NCI-H446 (cell line): ENCODE measurements at regions not wholly inside any gene's neighbourhood (a gene's known extent, or its start where the extent isn't known, plus 50 kb on each side); places are given as distances from the start of the nearest gene placed in this dataset.

Experiments
- DNase-seq, 2 experiments: peaks; one replicate each; lab custom pipeline; 2025; lab: John Stamatoyannopoulos, UW

DNA sequence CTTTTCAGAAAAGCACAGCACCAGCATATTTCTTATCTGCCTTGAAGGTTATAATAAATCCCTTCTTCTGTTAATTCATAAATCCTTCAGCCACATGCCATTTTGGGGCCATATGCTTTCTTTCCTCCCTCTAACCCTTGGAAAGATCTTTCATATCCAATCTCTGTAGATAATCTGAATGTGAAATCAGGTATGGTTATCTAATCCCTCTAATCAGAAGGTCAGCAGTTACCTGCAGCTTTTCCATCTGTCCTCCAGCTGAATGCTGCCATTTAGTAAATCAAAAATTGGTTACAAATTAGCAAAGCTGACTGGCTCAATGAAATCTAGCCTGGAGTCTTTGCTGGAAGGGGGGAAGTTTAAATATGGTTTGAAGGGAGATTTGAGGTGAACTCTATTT is 230.5 kb downstream of the PIK3C3 start:
- no peak for DNase-seq

DNA sequence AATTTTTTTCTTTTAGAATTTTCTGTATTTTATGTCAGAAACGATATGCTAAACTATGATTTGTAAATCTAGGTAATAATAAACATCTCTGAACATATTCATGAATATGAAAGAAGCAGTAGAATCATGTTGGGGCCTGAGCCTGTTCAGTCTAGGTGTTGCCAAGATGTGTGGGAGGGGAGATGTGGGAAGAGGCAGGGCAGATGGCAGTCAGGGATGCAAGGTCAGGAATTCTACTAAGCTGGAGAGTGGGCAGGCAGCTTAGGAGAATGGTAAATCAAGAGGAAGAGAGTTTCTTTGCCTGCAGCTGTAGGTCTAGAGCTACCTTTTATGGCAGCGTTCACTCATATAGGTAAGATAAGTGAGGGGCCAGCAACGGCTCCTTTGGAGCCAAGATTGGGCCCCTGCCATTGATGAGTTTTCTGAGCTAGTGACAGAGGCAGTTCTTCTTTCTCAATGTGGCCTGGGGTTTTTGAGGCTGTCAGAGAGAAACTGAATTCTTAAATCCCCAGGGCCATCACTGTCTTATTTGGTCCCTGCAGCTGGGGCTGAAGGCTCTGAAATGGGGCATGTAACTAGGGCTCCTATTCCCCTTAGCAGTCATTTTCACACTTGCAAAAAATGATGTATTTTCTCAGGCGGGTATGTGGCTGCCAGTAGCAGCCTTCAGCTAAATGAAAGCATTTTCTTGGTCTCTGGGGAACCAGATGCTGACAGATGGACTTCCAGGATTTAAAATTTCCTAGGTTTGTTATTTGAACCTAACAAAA is 232.8 kb downstream of the PIK3C3 start:
- peak in 1 of 2 experiments; percentile 62 for DNase-seq

DNA sequence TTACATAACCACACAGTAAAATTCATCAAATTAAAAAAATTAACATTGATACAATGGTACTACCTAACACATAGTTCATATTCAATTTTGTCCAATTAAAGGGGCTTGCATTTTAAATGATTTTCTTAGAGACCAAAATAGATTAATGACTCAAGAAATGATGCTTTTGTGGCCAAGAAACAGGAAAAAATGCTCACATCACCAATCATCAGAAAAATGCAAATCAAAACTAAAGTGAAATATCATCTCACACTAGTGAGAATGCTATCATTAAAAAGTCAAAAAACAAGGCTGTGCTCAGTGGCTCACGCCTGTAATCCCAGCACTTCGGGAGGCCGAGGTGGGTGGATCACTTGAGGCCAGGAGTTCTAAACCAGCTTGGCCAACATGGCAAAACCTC is 235.6 kb downstream of the PIK3C3 start:
- no peak for DNase-seq

DNA sequence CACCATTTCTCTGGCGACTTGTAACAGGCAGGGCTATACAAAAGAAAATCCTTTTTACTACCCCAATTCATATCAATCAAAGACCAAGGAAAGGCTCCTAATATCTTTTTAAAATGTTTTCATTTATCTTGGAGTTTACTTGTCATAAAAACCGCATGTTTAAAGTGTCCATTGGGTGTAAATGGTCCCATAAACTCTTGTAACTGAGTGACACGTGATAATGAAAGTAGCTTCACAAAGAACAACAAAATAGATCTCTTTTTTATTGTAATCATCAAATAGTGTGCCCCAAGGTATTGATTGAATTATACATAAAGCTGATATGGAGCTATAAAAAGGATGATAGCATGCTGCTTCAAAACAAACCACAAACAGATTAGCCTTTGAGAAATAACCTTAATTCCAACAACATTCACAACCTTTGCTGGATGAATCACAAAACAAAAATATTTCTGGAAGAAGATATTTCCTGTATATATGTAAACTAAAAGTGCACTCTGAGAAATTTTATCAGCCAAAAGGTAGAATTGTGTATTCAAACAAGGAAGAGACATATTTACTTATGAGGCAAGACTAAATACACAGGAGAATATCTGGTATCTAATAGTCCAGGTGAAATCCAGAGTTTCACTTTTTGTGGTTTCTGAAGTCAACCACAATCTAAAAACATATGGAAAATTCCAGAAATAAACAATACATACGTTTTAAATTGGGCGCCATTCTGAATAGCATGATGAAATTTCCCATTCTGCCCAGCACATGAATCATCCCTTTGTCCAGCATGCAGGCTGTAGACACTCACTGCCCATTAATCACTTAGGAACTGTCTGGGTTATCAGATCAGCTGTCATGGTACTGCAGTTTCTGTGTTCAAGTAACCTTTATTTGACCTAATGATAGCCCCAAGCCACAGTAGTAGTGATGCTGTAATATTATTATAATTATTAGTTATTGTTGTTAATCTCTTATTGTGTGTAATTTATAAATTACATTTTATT is 237.5 kb downstream of the PIK3C3 start:
- DNase-seq = no peak

DNA sequence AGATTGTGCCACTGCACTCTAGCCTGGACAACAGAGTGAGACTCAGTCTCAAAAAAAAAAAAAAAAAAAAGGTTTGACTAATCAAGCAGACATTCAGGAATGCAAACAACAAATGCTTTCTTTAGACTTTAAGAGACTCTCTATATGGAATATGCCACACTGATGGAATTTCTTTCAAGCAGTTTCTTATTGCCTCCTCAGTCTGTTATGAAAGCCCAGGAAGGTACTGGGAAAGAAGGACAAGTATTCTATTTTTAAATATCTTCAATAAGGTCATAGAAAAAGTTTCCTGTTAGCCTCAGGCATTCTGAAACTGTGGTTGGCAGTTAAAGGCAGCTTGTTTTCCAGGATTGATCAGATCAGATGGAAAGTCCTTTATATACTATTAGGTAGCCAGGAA is 241.6 kb downstream of the PIK3C3 start:
- no peak for DNase-seq

DNA sequence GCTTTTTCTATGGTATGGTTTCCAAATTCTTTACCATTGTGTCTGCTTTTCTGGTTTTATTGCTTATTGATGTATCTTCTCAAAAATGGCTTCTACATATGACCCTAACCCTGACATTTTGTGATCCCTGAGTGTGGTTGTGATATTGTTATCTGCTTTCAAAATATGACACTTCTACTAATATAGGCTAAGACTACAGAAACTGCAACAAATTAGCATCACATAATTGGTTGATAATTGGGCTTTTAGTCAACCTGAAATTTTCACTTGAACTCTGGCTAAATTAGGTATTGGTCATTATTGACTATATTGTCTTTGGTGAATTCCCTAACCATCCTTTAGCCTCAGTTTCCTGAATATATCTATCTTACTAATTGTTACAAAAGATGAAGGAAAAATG is 246.1 kb downstream of the PIK3C3 start:
- no peak for DNase-seq

- peak in 1 of 2 experiments; percentile 27 for DNase-seq
Measured at GRCh38 chr18:42211201-42211600, 256.2 kb downstream of the PIK3C3 start.

DNA sequence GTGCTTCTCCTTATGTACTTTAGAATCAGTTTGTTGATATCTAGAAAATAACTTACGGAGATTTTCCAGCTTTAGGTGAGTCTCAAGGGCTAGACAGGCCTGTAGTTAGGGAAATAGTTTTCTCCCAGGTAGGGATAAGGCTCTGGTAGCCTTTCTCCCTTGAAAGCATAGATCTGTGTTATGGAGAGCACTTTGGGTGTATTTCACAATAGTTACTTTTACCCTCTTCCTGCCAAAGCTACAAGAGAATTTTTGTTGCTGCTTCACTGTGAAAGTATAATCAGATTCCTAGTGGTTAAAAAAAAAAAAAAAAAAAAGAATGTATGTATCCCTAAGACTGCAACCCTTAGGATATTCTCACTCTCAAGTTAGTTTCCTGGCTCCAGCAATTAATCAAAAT is 267.5 kb downstream of the PIK3C3 start:
- no peak for DNase-seq

GRCh38 chr18:42228581-42228980 is 273.5 kb downstream of the PIK3C3 start:
- DNase-seq = no peak

DNA sequence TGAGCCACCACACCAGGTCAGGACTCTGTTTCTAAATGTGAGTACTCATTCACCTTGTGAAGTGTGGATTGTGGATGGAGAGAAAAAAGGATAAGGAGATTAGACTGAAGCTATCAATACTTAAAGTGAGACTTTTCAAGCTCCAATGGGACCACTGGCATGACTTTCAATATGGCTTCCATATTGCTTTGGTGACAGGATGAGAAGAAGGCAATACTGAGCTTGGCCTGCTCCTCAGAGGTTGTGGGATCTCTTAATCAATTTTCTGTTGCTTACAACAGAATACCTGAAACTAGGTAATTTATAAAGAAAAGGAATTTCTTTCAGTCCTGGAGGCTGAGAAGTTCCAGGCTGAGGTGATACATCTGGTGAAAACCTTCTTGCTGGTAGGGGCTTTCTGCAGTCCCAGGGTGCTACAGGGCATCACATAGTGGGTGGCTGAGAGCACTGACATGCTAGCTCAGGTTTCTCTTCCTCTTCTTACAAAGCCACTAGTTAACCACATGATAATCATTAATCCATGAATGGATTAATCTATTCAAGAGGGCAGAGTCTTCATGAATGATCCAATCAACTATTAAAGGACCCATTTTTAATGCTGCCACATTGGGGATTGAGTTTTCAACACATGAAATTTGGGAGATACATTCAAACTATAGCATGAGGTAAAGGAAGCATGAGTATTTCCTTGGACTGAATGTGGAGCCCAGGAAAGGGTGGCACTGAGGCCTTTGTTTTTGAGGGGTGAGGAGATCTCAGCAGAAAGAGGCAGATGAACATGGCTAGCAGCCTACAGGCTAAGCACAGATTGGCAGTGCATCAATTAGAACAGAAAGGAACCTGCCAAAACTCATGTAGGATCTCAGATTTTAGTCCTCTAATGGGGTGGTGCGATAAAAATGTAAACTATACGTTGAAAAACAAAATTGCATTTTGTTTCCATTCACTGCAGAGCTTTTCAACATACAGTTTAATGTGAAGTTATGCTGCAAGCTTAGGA is 274.5 kb downstream of the PIK3C3 start:
- peak in 1 of 2 experiments; percentile 3 for DNase-seq

- no peak for DNase-seq
Measured at GRCh38 chr18:42230636-42231035, 275.6 kb downstream of the PIK3C3 start.

DNA sequence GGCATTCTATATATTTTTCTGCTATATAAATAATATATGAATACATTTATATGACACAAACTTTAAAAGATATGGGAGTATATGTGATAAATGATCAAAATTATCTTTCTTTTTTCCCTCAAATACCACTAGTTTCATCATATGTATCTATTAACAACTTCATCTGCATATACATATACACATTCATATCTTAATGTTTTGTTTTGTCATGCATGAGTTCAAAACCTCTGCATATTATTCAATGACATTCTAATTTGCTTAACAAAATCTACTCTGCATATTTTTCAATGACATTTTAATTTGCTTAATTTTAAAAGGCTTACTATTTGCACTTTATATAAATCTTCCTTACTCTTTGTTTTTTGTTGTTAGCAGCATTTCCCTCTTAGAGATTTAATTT is 276.2 kb downstream of the PIK3C3 start:
- no peak for DNase-seq

DNA sequence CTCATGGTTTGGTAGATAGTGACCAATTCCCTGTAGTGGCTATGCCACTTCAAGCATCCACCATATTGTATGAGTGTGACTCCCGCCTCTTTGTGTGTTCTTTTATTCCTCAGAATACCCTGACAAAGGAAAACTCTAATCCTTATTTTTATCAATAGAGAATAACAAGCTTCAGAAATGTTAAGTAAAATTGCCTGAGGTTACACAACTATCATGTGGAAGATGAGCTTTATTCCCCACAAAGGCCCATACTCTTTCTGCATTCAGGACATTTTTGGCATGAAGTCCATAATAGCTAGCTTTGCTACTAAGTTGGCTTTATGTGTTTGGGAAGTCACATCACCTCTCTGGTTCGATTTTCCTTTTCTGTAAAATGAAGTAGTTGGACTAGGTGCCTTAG is 276.8 kb downstream of the PIK3C3 start:
- no peak for DNase-seq

DNA sequence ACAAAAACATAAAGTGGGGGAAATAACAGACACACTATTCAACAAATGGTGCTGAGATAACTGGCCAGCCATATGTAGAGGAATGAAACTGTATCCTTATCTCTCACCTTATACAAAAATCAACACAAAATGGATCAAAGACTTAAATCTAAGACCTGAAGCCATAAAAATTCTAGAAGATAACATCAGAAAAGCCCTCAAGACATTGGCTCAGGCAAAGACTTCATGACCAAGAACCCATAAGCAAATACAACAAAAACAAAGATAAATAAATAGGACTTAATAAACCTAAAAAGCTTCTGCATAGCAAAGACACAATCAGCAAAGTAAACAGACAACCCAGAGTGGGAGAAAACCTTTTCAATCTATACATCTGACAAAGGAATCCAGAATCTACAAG is 278.9 kb downstream of the PIK3C3 start:
- DNase-seq = no peak

DNA sequence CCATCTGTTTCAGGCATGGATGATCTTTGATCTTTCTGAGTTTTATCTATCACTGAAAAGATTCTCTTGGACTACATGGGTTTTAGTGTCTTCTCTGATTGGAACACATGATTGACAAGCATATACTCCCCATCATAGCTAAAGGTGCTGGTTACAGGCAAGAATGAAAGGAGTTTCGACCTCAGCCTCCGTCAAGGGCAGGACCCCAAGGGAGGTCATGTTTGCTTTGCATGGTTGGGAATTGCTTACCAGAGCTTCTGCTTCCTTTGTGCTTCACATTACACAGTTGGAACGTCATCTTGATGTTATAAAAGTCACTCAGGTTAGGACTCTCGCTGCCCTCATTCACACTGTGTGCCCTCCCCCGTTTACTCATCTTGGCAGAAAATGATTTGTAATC is 287.7 kb downstream of the PIK3C3 start:
- DNase-seq = no peak

DNA sequence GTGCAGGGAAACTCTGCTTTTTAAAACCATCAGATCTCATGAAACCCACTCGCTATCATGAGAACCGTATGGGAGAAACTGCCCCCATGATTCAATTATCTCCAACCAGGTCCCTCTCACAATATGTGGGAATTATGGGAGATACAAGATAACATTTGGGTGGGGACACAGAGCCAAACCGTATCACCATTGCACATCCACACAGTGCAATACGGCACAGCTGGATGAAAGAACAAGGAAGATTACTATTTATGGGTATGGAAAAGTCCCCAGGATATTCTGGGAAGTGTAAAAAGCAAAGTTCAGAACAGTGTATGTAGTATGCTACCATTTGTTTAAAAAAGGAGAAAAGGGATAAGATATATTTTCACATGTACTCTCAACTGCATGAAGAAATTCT is 290.1 kb downstream of the PIK3C3 start:
- no peak for DNase-seq

DNA sequence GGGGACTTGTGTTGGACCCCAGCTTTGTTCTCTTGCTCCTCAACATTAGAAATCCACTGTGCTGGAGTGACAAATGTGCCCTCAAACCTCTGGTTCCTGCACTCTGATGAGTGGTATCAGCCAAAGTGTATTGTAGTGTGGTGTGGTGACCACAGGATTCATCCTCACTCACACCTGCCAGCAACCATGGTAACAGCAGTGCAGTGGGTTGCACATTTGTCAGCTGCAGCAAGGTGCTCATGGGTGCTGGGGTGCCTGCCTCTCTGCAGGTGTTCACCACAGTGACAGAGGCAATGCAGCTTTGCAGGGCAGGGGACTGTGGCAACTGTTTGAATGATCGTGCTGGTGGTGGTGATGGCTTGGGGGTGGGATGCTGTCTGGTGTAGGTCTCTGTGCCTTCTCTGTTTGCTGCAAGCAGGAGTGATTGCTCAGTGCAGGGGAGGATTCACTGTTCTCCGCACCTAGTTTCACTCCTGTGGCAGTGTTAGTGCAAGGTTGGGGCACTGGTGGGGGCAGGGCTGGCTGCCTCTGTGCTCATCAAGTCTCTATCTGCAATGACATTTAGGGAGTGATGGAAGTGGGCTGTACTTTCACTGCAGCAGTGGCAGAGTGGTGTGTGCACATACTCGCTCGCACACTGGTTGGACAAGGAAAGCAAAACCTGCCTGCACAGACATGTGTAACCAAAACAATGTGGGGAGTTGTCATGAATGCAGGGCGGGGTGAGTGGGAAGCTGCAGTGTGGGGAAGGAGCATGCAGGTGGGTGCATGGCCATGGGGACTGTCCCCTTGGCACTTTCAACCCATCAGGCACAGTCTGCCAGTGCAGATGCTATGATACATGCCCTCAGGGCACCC is 301.1 kb downstream of the PIK3C3 start:
- no peak for DNase-seq

GRCh38 chr18:42258301-42258965 is 303.4 kb downstream of the PIK3C3 start:
- DNase-seq = no peak

DNA sequence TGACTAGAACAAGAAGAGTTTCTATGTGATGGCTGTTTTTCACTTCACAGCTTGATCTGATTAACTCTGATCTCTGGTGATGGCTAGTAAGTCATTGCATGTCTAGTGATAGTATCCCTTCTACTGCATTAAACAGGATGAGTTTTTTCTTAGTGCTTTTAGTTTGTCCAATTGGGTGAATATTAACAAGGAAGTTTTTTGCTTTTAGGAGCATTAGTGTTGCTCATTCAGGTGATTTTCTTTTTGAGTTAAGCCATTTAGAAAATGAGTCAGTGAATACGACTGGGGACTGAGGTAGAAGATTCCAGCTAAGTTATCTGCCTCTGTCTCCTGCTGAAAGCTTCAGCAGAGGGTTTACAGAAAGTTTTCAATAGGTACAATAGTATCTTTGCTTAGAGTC is 306.7 kb downstream of the PIK3C3 start:
- no peak for DNase-seq

DNA sequence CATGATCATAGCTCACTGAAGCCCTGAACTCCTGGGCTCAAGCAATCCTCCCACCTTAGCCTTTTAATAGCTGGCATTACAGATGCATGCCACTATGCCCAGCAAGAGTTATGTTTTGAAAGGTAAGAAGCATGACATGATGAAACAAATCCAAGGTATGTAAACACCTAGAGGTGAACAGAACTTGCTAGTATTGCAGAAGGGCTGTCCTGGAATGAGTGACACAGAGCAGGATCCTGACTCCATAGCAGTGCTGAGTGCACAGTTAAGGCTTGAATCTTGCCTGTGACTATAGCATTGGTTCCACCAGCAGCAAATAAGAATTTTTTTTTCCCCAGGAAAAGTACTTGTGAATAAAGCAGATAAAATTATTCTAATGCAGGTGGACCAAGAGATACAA is 309.5 kb downstream of the PIK3C3 start:
- no peak for DNase-seq
